SHP77 treated with DMSO at 0.1 percent for 48 hours (cell line): ENCODE measurements at regions not wholly inside any gene's neighbourhood (a gene's known extent, or its start where the extent isn't known, plus 50 kb on each side); places are given as distances from the start of the nearest gene placed in this dataset.
"Not testable (repeated sequence)": the region's sequence is repeated elsewhere in the genome, so short reads cannot be mapped to it uniquely, and the experiment has no call there.

ENCODE experiments used
- DNase-seq: peaks from one replicate; lab custom pipeline; 2025; lab: John Stamatoyannopoulos, UW

GRCh38 chr21:28069450-28069923 is 923.2 kb downstream of the LTN1 start:
- no peak for DNase-seq

GRCh38 chr21:28068455-28069358 is 924.0 kb downstream of the LTN1 start:
- no peak for DNase-seq

GRCh38 chr21:28066596-28067387 is 925.9 kb downstream of the LTN1 start:
- DNase-seq: no peak

GRCh38 chr21:28066076-28066475 is 926.6 kb downstream of the LTN1 start:
- no peak for DNase-seq

- DNase-seq: no peak
These were observed 929.1 kb downstream of the LTN1 start for GRCh38 chr21:28063241-28064216.

- not testable (repeated sequence) for DNase-seq
These were observed 939.7 kb downstream of the LTN1 start for GRCh38 chr21:28052956-28053355.

- not testable (repeated sequence) for DNase-seq
These were observed 941.0 kb downstream of the LTN1 start for GRCh38 chr21:28051649-28052048.

- DNase-seq: not testable (repeated sequence)
These were observed 957.0 kb downstream of the LTN1 start for GRCh38 chr21:28035692-28036091.

GRCh38 chr21:28034916-28035315 is 957.8 kb downstream of the LTN1 start:
- DNase-seq: not testable (repeated sequence)

GRCh38 chr21:28034334-28034733 is 958.3 kb downstream of the LTN1 start:
- not testable (repeated sequence) for DNase-seq

GRCh38 chr21:28032652-28033051 is 960.0 kb downstream of the LTN1 start:
- DNase-seq: not testable (repeated sequence)

- not testable (repeated sequence) for DNase-seq
These were observed 961.6 kb downstream of the LTN1 start for GRCh38 chr21:28031066-28031465.

GRCh38 chr21:28025111-28025510 is 967.6 kb downstream of the LTN1 start:
- DNase-seq: no peak

GRCh38 chr21:28018741-28019669 is 973.7 kb downstream of the LTN1 start:
- DNase-seq: no peak

- no peak for DNase-seq
These were observed 974.5 kb downstream of the LTN1 start for GRCh38 chr21:28018213-28018612.

- DNase-seq: no peak
These were observed 976.1 kb downstream of the LTN1 start for GRCh38 chr21:28016571-28016970.

- DNase-seq: not testable (repeated sequence)
These were observed 979.6 kb downstream of the LTN1 start for GRCh38 chr21:28013123-28013522.

GRCh38 chr21:28011970-28012369 is 980.7 kb downstream of the LTN1 start:
- DNase-seq: not testable (repeated sequence)

- not testable (repeated sequence) for DNase-seq
These were observed 984.4 kb downstream of the LTN1 start for GRCh38 chr21:28008245-28008644.

- not testable (repeated sequence) for DNase-seq
These were observed 989.0 kb downstream of the LTN1 start for GRCh38 chr21:28003627-28004026.
